ENCODE measurements at regions not wholly inside any gene's neighbourhood (a gene's known extent, or its start where the extent isn't known, plus 50 kb on each side); places are given as distances from the start of the nearest gene placed in this dataset.

GRCh38 chr18:47571957-47572356 lies 320.5 kb upstream of the SKOR2 start:
- Histone ChIP-seq H3K4me3 (no peak overlapping the region), H3K4me1 (no peaks in the 10 kb centered on the region), H3K9me3 (no peaks in the 10 kb centered on the region), H3K27me3 (peaks cover 0 to 3% (median 0%) of the 10 kb centered on the region in 3 donors), H3K27ac (no peak overlapping the region), H3K36me3 (no peaks in the 10 kb centered on the region)
- in situ Hi-C loops (cut with MboI; ENCODE audit: low sequenced_read_pairs in 4 of 4) = no loop called here
- ATAC-seq (no peak), DNase-seq (no peak)
- intact Hi-C loops (cut with DNase I; ENCODE audit: low total_unique reads) = no loop called here
- no peak for TF ChIP-seq CTCF (IDR thresholded peaks at IDR 0.05 in 4 of 5, conservative IDR thresholded peaks at IDR 0.05 in 1 of 5)
- TF ChIP-seq POLR2A (IDR thresholded peaks at IDR 0.05) = no peak

- in situ Hi-C loops (cut with MboI; ENCODE audit: low sequenced_read_pairs in 4 of 4) = no loop called here
- intact Hi-C loops (cut with DNase I; ENCODE audit: low total_unique reads) = no loop called here
- ATAC-seq = no peak
- no peak overlapping the region for H3K27ac ChIP-seq
- no peaks in the 10 kb centered on the region for H3K36me3 ChIP-seq
- TF ChIP-seq POLR2A (IDR thresholded peaks at IDR 0.05) (no peak), CTCF (IDR thresholded peaks at IDR 0.05 in 4 of 5, conservative IDR thresholded peaks at IDR 0.05 in 1 of 5) (no peak)
- DNase-seq = no peak
- no peaks in the 10 kb centered on the region for H3K4me1 ChIP-seq
- no peaks in the 10 kb centered on the region for H3K9me3 ChIP-seq
- H3K27me3 ChIP-seq = peaks cover 0 to 3% (median 0%) of the 10 kb centered on the region in 3 donors
- no peak overlapping the region for H3K4me3 ChIP-seq
Measured at GRCh38 chr18:47566809-47567208, 315.3 kb upstream of the SKOR2 start.

- Histone ChIP-seq H3K4me3 (no peak overlapping the region), H3K36me3 (no peaks in the 10 kb centered on the region), H3K9me3 (no peaks in the 10 kb centered on the region), H3K27ac (no peak overlapping the region), H3K27me3 (peaks cover 7 to 14% (median 10%) of the 10 kb centered on the region in 3 donors), H3K4me1 (no peaks in the 10 kb centered on the region)
- TF ChIP-seq POLR2A (IDR thresholded peaks at IDR 0.05) (no peak), CTCF (IDR thresholded peaks at IDR 0.05 in 4 of 5, conservative IDR thresholded peaks at IDR 0.05 in 1 of 5) (no peak)
- DNase-seq = no peak
- intact Hi-C loops (cut with DNase I; ENCODE audit: low total_unique reads) = no loop called here
- in situ Hi-C loops (cut with MboI; ENCODE audit: low sequenced_read_pairs in 4 of 4) = no loop called here
- no peak for ATAC-seq
Measured at GRCh38 chr18:47560723-47561715, 309.6 kb upstream of the SKOR2 start.

- intact Hi-C loops (cut with DNase I; ENCODE audit: low total_unique reads) = no loop called here
- in situ Hi-C loops (cut with MboI; ENCODE audit: low sequenced_read_pairs in 4 of 4) = no loop called here
- H3K4me3 ChIP-seq = no peak overlapping the region
- H3K9me3 ChIP-seq = no peaks in the 10 kb centered on the region
- H3K27ac ChIP-seq = no peak overlapping the region
- no peak for DNase-seq
- ATAC-seq = no peak
- no peaks in the 10 kb centered on the region for H3K4me1 ChIP-seq
- H3K27me3 ChIP-seq = peaks cover 7 to 14% (median 10%) of the 10 kb centered on the region in 3 donors
- no peaks in the 10 kb centered on the region for H3K36me3 ChIP-seq
- no peak for TF ChIP-seq POLR2A (IDR thresholded peaks at IDR 0.05)
- no peak for TF ChIP-seq CTCF (IDR thresholded peaks at IDR 0.05 in 4 of 5, conservative IDR thresholded peaks at IDR 0.05 in 1 of 5)
Measured at GRCh38 chr18:47558110-47558750, 306.8 kb upstream of the SKOR2 start.

Measured in gastrocnemius medialis (tissue), 4 donors.